ENCODE measurements at regions not wholly inside any gene's neighbourhood (a gene's known extent, or its start where the extent isn't known, plus 50 kb on each side); places are given as distances from the start of the nearest gene placed in this dataset.

GRCh38 chr5:33241802-33242201 is 199.0 kb upstream of the TARS1 start:
- CTCF ChIA-PET = no interaction called here
- Mint-ChIP-seq H3K4me3 (no peak overlapping the region), H3K27ac (no peak overlapping the region), H3K36me3 (no peaks in the 10 kb centered on the region), H3K9me3 (no peaks in the 10 kb centered on the region), H3K4me1 (peaks cover 0 to 9% (median 6%) of the 10 kb centered on the region in 3 donors), H3K27me3 (peaks cover 2 to 3% of the 10 kb centered on the region in 2 donors)
- POLR2A ChIA-PET = no interaction called here
- no peak overlapping the region for H3K27ac ChIP-seq (ENCODE audit: low read length)
- peaks cover 0 to 4% of the 10 kb centered on the region in 2 experiments for H3K4me1 ChIP-seq (ENCODE audit: control insufficient read depth in 1 of 2, extremely low read depth in 1 of 2, insufficient read depth in 2 of 2, low read length in 2 of 2)
- ATAC-seq (replicated peaks in 1 of 4) = no peak
- no peaks in the 10 kb centered on the region for H3K27me3 ChIP-seq (replicated peaks in 1 of 2; ENCODE audit: control insufficient read depth in 2 of 2, extremely low read depth in 1 of 2, insufficient read depth in 2 of 2, low read length in 1 of 2)
- H3K36me3 ChIP-seq (ENCODE audit: control insufficient read depth in 2 of 2, extremely low read depth in 1 of 2, insufficient read depth in 1 of 2, low read length in 1 of 2) = no peaks in the 10 kb centered on the region
- 18% methylated on average over 3 of the region's 4 CpGs for whole genome bisulfite sequencing (ENCODE audit: insufficient coverage)
- H3K4me3 ChIP-seq (ENCODE audit: control insufficient read depth in 1 of 2, extremely low read depth in 1 of 2, low read length in 1 of 2) = no peak overlapping the region
- no peaks in the 10 kb centered on the region for H3K9me3 ChIP-seq
- DNase-seq = no peak

- no peak overlapping the region for H3K27ac Mint-ChIP-seq
- no peaks in the 10 kb centered on the region for H3K36me3 ChIP-seq (ENCODE audit: control insufficient read depth in 2 of 2, extremely low read depth in 1 of 2, insufficient read depth in 1 of 2, low read length in 1 of 2)
- no peaks in the 10 kb centered on the region for H3K9me3 Mint-ChIP-seq
- peaks cover 0 to 9% (median 6%) of the 10 kb centered on the region in 3 donors for H3K4me1 Mint-ChIP-seq
- H3K4me1 ChIP-seq (ENCODE audit: control insufficient read depth in 1 of 2, extremely low read depth in 1 of 2, insufficient read depth in 2 of 2, low read length in 2 of 2) = peaks cover 0 to 4% of the 10 kb centered on the region in 2 experiments
- ATAC-seq (replicated peaks in 1 of 4) = no peak
- no peak overlapping the region for H3K4me3 ChIP-seq (ENCODE audit: control insufficient read depth in 1 of 2, extremely low read depth in 1 of 2, low read length in 1 of 2)
- H3K27me3 ChIP-seq (replicated peaks in 1 of 2; ENCODE audit: control insufficient read depth in 2 of 2, extremely low read depth in 1 of 2, insufficient read depth in 2 of 2, low read length in 1 of 2) = no peaks in the 10 kb centered on the region
- no peaks in the 10 kb centered on the region for H3K9me3 ChIP-seq
- no peaks in the 10 kb centered on the region for H3K36me3 Mint-ChIP-seq
- H3K4me3 Mint-ChIP-seq = no peak overlapping the region
- no peak overlapping the region for H3K27ac ChIP-seq (ENCODE audit: low read length)
- POLR2A ChIA-PET = no interaction called here
- 88% methylated on average over 2 of the region's 2 CpGs for WGBS (ENCODE audit: insufficient coverage)
- peaks cover 2 to 3% of the 10 kb centered on the region in 2 donors for H3K27me3 Mint-ChIP-seq
- CTCF ChIA-PET = no interaction called here
- DNase-seq = no peak
Observed at GRCh38 chr5:33242277-33242676, 198.5 kb upstream of the TARS1 start.

- CTCF ChIA-PET = no interaction called here
Observed at GRCh38 chr5:33244441-33245150, 196.2 kb upstream of the TARS1 start.

GRCh38 chr5:33254579-33254978 is 186.2 kb upstream of the TARS1 start:
- ATAC-seq (replicated peaks in 1 of 4) = no peak
- no peaks in the 10 kb centered on the region for H3K9me3 Mint-ChIP-seq
- POLR2A ChIA-PET = no interaction called here
- no peak overlapping the region for H3K27ac Mint-ChIP-seq
- H3K4me1 Mint-ChIP-seq = no peaks in the 10 kb centered on the region
- DNase-seq = no peak
- H3K4me3 ChIP-seq (ENCODE audit: control insufficient read depth in 1 of 2, extremely low read depth in 1 of 2, low read length in 1 of 2) = no peak overlapping the region
- H3K9me3 ChIP-seq = no peaks in the 10 kb centered on the region
- no CpG with 5 or more reads among the region's 1 CpG for WGBS (ENCODE audit: insufficient coverage)
- H3K36me3 ChIP-seq (ENCODE audit: control insufficient read depth in 2 of 2, extremely low read depth in 1 of 2, insufficient read depth in 1 of 2, low read length in 1 of 2) = no peaks in the 10 kb centered on the region
- no peaks in the 10 kb centered on the region for H3K36me3 Mint-ChIP-seq
- H3K27ac ChIP-seq (ENCODE audit: low read length) = no peak overlapping the region
- H3K27me3 Mint-ChIP-seq = no peaks in the 10 kb centered on the region
- H3K4me1 ChIP-seq (ENCODE audit: control insufficient read depth in 1 of 2, extremely low read depth in 1 of 2, insufficient read depth in 2 of 2, low read length in 2 of 2) = no peaks in the 10 kb centered on the region
- CTCF ChIA-PET = no interaction called here
- no peak overlapping the region for H3K4me3 Mint-ChIP-seq
- H3K27me3 ChIP-seq (replicated peaks in 1 of 2; ENCODE audit: control insufficient read depth in 2 of 2, extremely low read depth in 1 of 2, insufficient read depth in 2 of 2, low read length in 1 of 2) = no peaks in the 10 kb centered on the region

More at GRCh38 chr5:33244441-33245150, 196.2 kb upstream of the TARS1 start:
- Mint-ChIP-seq H3K27me3 (peaks cover 2% of the 10 kb centered on the region in 2 donors), H3K36me3 (no peaks in the 10 kb centered on the region), H3K4me3 (no peak overlapping the region), H3K27ac (no peak overlapping the region), H3K9me3 (no peaks in the 10 kb centered on the region), H3K4me1 (peaks cover 0 to 9% (median 6%) of the 10 kb centered on the region in 3 donors)
- no peaks in the 10 kb centered on the region for H3K36me3 ChIP-seq (ENCODE audit: control insufficient read depth in 2 of 2, extremely low read depth in 1 of 2, insufficient read depth in 1 of 2, low read length in 1 of 2)
- H3K9me3 ChIP-seq = no peaks in the 10 kb centered on the region
- POLR2A ChIA-PET = interaction anchor here in 1 of 2 donors (0.5 kb wide), 1 partner anchor 78 kb away, joined by 3 read pairs; no protein-coding TSS in a partner anchor
- peaks cover 0 to 4% of the 10 kb centered on the region in 2 experiments for H3K4me1 ChIP-seq (ENCODE audit: control insufficient read depth in 1 of 2, extremely low read depth in 1 of 2, insufficient read depth in 2 of 2, low read length in 2 of 2)
- no peak overlapping the region for H3K4me3 ChIP-seq (ENCODE audit: control insufficient read depth in 1 of 2, extremely low read depth in 1 of 2, low read length in 1 of 2)
- ATAC-seq (replicated peaks in 1 of 4) (no peak), DNase-seq (no peak)
- WGBS (ENCODE audit: insufficient coverage) = 80% methylated on average over 1 of the region's 4 CpGs
- H3K27ac ChIP-seq (ENCODE audit: low read length) = no peak overlapping the region
- H3K27me3 ChIP-seq (replicated peaks in 1 of 2; ENCODE audit: control insufficient read depth in 2 of 2, extremely low read depth in 1 of 2, insufficient read depth in 2 of 2, low read length in 1 of 2) = no peaks in the 10 kb centered on the region

- 100% methylated on average over 1 of the region's 4 CpGs for WGBS (ENCODE audit: insufficient coverage)
- no peaks in the 10 kb centered on the region for H3K4me1 ChIP-seq (ENCODE audit: control insufficient read depth in 1 of 2, extremely low read depth in 1 of 2, insufficient read depth in 2 of 2, low read length in 2 of 2)
- H3K27me3 ChIP-seq (replicated peaks in 1 of 2; ENCODE audit: control insufficient read depth in 2 of 2, extremely low read depth in 1 of 2, insufficient read depth in 2 of 2, low read length in 1 of 2) = no peaks in the 10 kb centered on the region
- H3K9me3 ChIP-seq = no peaks in the 10 kb centered on the region
- ChIA-PET CTCF (no interaction called here), POLR2A (no interaction called here)
- no peaks in the 10 kb centered on the region for H3K36me3 ChIP-seq (ENCODE audit: control insufficient read depth in 2 of 2, extremely low read depth in 1 of 2, insufficient read depth in 1 of 2, low read length in 1 of 2)
- H3K36me3 Mint-ChIP-seq = no peaks in the 10 kb centered on the region
- ATAC-seq (replicated peaks in 1 of 4) = no peak
- H3K4me3 Mint-ChIP-seq = no peak overlapping the region
- H3K27ac ChIP-seq (ENCODE audit: low read length) = no peak overlapping the region
- no peak overlapping the region for H3K4me3 ChIP-seq (ENCODE audit: control insufficient read depth in 1 of 2, extremely low read depth in 1 of 2, low read length in 1 of 2)
- no peaks in the 10 kb centered on the region for H3K4me1 Mint-ChIP-seq
- H3K9me3 Mint-ChIP-seq = peaks cover 0 to 4% (median 0%) of the 10 kb centered on the region in 3 donors
- H3K27me3 Mint-ChIP-seq = no peaks in the 10 kb centered on the region
- H3K27ac Mint-ChIP-seq = no peak overlapping the region
- DNase-seq = no peak
Observed at GRCh38 chr5:33257807-33258429, 182.8 kb upstream of the TARS1 start.

GRCh38 chr5:33258553-33258952 is 182.2 kb upstream of the TARS1 start:
- CTCF ChIA-PET = no interaction called here

More at GRCh38 chr5:33258553-33258952, 182.2 kb upstream of the TARS1 start:
- no peaks in the 10 kb centered on the region for H3K36me3 Mint-ChIP-seq
- Histone ChIP-seq H3K27ac (ENCODE audit: low read length) (no peak overlapping the region), H3K27me3 (replicated peaks in 1 of 2; ENCODE audit: control insufficient read depth in 2 of 2, extremely low read depth in 1 of 2, insufficient read depth in 2 of 2, low read length in 1 of 2) (no peaks in the 10 kb centered on the region), H3K9me3 (no peaks in the 10 kb centered on the region), H3K4me3 (ENCODE audit: control insufficient read depth in 1 of 2, extremely low read depth in 1 of 2, low read length in 1 of 2) (no peak overlapping the region), H3K4me1 (ENCODE audit: control insufficient read depth in 1 of 2, extremely low read depth in 1 of 2, insufficient read depth in 2 of 2, low read length in 2 of 2) (no peaks in the 10 kb centered on the region), H3K36me3 (ENCODE audit: control insufficient read depth in 2 of 2, extremely low read depth in 1 of 2, insufficient read depth in 1 of 2, low read length in 1 of 2) (no peaks in the 10 kb centered on the region)
- no peaks in the 10 kb centered on the region for H3K27me3 Mint-ChIP-seq
- DNase-seq = no peak
- H3K4me3 Mint-ChIP-seq = no peak overlapping the region
- no CpG with 5 or more reads among the region's 2 CpGs for WGBS (ENCODE audit: insufficient coverage)
- H3K9me3 Mint-ChIP-seq = peaks cover 2 to 7% (median 3%) of the 10 kb centered on the region in 3 donors
- no peak for ATAC-seq (replicated peaks in 1 of 4)
- H3K27ac Mint-ChIP-seq = no peak overlapping the region
- POLR2A ChIA-PET = no interaction called here
- no peaks in the 10 kb centered on the region for H3K4me1 Mint-ChIP-seq

All from T-cell (primary cell).